H1 (cell line): ENCODE measurements at regions not wholly inside any gene's neighbourhood (a gene's known extent, or its start where the extent isn't known, plus 50 kb on each side); places are given as distances from the start of the nearest gene placed in this dataset.

Source experiments
- CHD7 ChIP-seq: fragments of 300-600 bp; sonication (generic); IDR thresholded peaks from 2 replicates; pipeline ENCODE4 v1.7.1; 2012; ENCODE audit warnings: low read length, moderate library complexity, mild to moderate bottlenecking, inconsistent platforms; ENCODE audit not compliant: insufficient replicate concordance

GRCh38 chr2:123468071-123468470 lies 557.0 kb upstream of the CNTNAP5 start (continued):
- no peak for TF ChIP-seq CHD7
